ENCODE measurements at regions not wholly inside any gene's neighbourhood (a gene's known extent, or its start where the extent isn't known, plus 50 kb on each side); places are given as distances from the start of the nearest gene placed in this dataset.

GRCh38 chr2:16318051-16318450 lies 347.6 kb downstream of the CYRIA start:
- WGBS, 2 donors = 83 to 84% methylated on average over 4 of the region's 4 CpGs
- Histone ChIP-seq H3K36me3 (ENCODE audit: control insufficient read depth in 2 of 2, insufficient read depth in 2 of 2, low read length in 1 of 2) (no peaks in the 10 kb centered on the region), H3K4me1 (ENCODE audit: control insufficient read depth in 2 of 2, insufficient read depth in 2 of 2, low read length in 1 of 2) (no peaks in the 10 kb centered on the region), H3K27ac (ENCODE audit: low read depth in 2 of 2, low read length in 1 of 2) (no peak overlapping the region), H3K4me3 (ENCODE audit: low read depth in 1 of 2, low read length in 2 of 2) (no peak overlapping the region), H3K9me3 (ENCODE audit: control insufficient read depth in 2 of 2, insufficient read depth in 1 of 2, low read depth in 1 of 2, low read length in 1 of 2) (no peaks in the 10 kb centered on the region), H3K27me3 (ENCODE audit: control insufficient read depth in 1 of 2, insufficient read depth in 2 of 2, low read length in 2 of 2) (no peaks in the 10 kb centered on the region)

- Histone ChIP-seq H3K36me3 (ENCODE audit: control insufficient read depth in 2 of 2, insufficient read depth in 2 of 2, low read length in 1 of 2) (no peaks in the 10 kb centered on the region), H3K27ac (ENCODE audit: low read depth in 2 of 2, low read length in 1 of 2) (no peak overlapping the region), H3K27me3 (ENCODE audit: control insufficient read depth in 1 of 2, insufficient read depth in 2 of 2, low read length in 2 of 2) (no peaks in the 10 kb centered on the region), H3K4me1 (ENCODE audit: control insufficient read depth in 2 of 2, insufficient read depth in 2 of 2, low read length in 1 of 2) (no peaks in the 10 kb centered on the region), H3K4me3 (ENCODE audit: low read depth in 1 of 2, low read length in 2 of 2) (no peak overlapping the region), H3K9me3 (ENCODE audit: control insufficient read depth in 2 of 2, insufficient read depth in 1 of 2, low read depth in 1 of 2, low read length in 1 of 2) (no peaks in the 10 kb centered on the region)
- WGBS, 2 donors = 76% methylated on average over 6 of the region's 6 CpGs
Measured at GRCh38 chr2:16317211-16317830, 348.3 kb downstream of the CYRIA start.

GRCh38 chr2:16316456-16317210 lies 349.0 kb downstream of the CYRIA start:
- H3K36me3 ChIP-seq (ENCODE audit: control insufficient read depth in 2 of 2, insufficient read depth in 2 of 2, low read length in 1 of 2) = no peaks in the 10 kb centered on the region
- H3K27me3 ChIP-seq (ENCODE audit: control insufficient read depth in 1 of 2, insufficient read depth in 2 of 2, low read length in 2 of 2) = no peaks in the 10 kb centered on the region
- H3K4me1 ChIP-seq (ENCODE audit: control insufficient read depth in 2 of 2, insufficient read depth in 2 of 2, low read length in 1 of 2) = no peaks in the 10 kb centered on the region
- H3K27ac ChIP-seq (ENCODE audit: low read depth in 2 of 2, low read length in 1 of 2) = no peak overlapping the region
- H3K9me3 ChIP-seq (ENCODE audit: control insufficient read depth in 2 of 2, insufficient read depth in 1 of 2, low read depth in 1 of 2, low read length in 1 of 2) = no peaks in the 10 kb centered on the region
- 84 to 86% methylated on average over 16 of the region's 16 CpGs for WGBS, 2 donors
- no peak overlapping the region for H3K4me3 ChIP-seq (ENCODE audit: low read depth in 1 of 2, low read length in 2 of 2)

GRCh38 chr2:16315908-16316307 lies 349.7 kb downstream of the CYRIA start:
- H3K27ac ChIP-seq (ENCODE audit: low read depth in 2 of 2, low read length in 1 of 2) = no peak overlapping the region
- no peaks in the 10 kb centered on the region for H3K27me3 ChIP-seq (ENCODE audit: control insufficient read depth in 1 of 2, insufficient read depth in 2 of 2, low read length in 2 of 2)
- WGBS, 2 donors = 86 to 87% methylated on average over 9 of the region's 9 CpGs
- H3K36me3 ChIP-seq (ENCODE audit: control insufficient read depth in 2 of 2, insufficient read depth in 2 of 2, low read length in 1 of 2) = no peaks in the 10 kb centered on the region
- no peak overlapping the region for H3K4me3 ChIP-seq (ENCODE audit: low read depth in 1 of 2, low read length in 2 of 2)
- no peaks in the 10 kb centered on the region for H3K4me1 ChIP-seq (ENCODE audit: control insufficient read depth in 2 of 2, insufficient read depth in 2 of 2, low read length in 1 of 2)
- H3K9me3 ChIP-seq (ENCODE audit: control insufficient read depth in 2 of 2, insufficient read depth in 1 of 2, low read depth in 1 of 2, low read length in 1 of 2) = no peaks in the 10 kb centered on the region

GRCh38 chr2:16315458-16315835 lies 350.2 kb downstream of the CYRIA start:
- Histone ChIP-seq H3K4me3 (ENCODE audit: low read depth in 1 of 2, low read length in 2 of 2) (no peak overlapping the region), H3K27me3 (ENCODE audit: control insufficient read depth in 1 of 2, insufficient read depth in 2 of 2, low read length in 2 of 2) (no peaks in the 10 kb centered on the region)
- 73 to 76% methylated on average over 5 of the region's 5 CpGs for WGBS, 2 donors

GRCh38 chr2:16314691-16315457 lies 350.8 kb downstream of the CYRIA start:
- Histone ChIP-seq H3K9me3 (ENCODE audit: control insufficient read depth in 2 of 2, insufficient read depth in 1 of 2, low read depth in 1 of 2, low read length in 1 of 2) (no peaks in the 10 kb centered on the region), H3K4me1 (ENCODE audit: control insufficient read depth in 2 of 2, insufficient read depth in 2 of 2, low read length in 1 of 2) (no peaks in the 10 kb centered on the region), H3K27ac (ENCODE audit: low read depth in 2 of 2, low read length in 1 of 2) (no peak overlapping the region), H3K36me3 (ENCODE audit: control insufficient read depth in 2 of 2, insufficient read depth in 2 of 2, low read length in 1 of 2) (no peaks in the 10 kb centered on the region), H3K4me3 (ENCODE audit: low read depth in 1 of 2, low read length in 2 of 2) (no peak overlapping the region), H3K27me3 (ENCODE audit: control insufficient read depth in 1 of 2, insufficient read depth in 2 of 2, low read length in 2 of 2) (no peaks in the 10 kb centered on the region)
- WGBS, 2 donors = 82% methylated on average over 8 of the region's 8 CpGs

More at GRCh38 chr2:16315458-16315835, 350.2 kb downstream of the CYRIA start:
- no peak overlapping the region for H3K27ac ChIP-seq (ENCODE audit: low read depth in 2 of 2, low read length in 1 of 2)
- H3K9me3 ChIP-seq (ENCODE audit: control insufficient read depth in 2 of 2, insufficient read depth in 1 of 2, low read depth in 1 of 2, low read length in 1 of 2) = no peaks in the 10 kb centered on the region
- H3K36me3 ChIP-seq (ENCODE audit: control insufficient read depth in 2 of 2, insufficient read depth in 2 of 2, low read length in 1 of 2) = no peaks in the 10 kb centered on the region
- no peaks in the 10 kb centered on the region for H3K4me1 ChIP-seq (ENCODE audit: control insufficient read depth in 2 of 2, insufficient read depth in 2 of 2, low read length in 1 of 2)

GRCh38 chr2:16314001-16314400 lies 351.6 kb downstream of the CYRIA start:
- Histone ChIP-seq H3K36me3 (ENCODE audit: control insufficient read depth in 2 of 2, insufficient read depth in 2 of 2, low read length in 1 of 2) (no peaks in the 10 kb centered on the region), H3K9me3 (ENCODE audit: control insufficient read depth in 2 of 2, insufficient read depth in 1 of 2, low read depth in 1 of 2, low read length in 1 of 2) (no peaks in the 10 kb centered on the region), H3K27ac (ENCODE audit: low read depth in 2 of 2, low read length in 1 of 2) (no peak overlapping the region), H3K4me1 (ENCODE audit: control insufficient read depth in 2 of 2, insufficient read depth in 2 of 2, low read length in 1 of 2) (no peaks in the 10 kb centered on the region), H3K4me3 (ENCODE audit: low read depth in 1 of 2, low read length in 2 of 2) (no peak overlapping the region), H3K27me3 (ENCODE audit: control insufficient read depth in 1 of 2, insufficient read depth in 2 of 2, low read length in 2 of 2) (no peaks in the 10 kb centered on the region)
- WGBS, 2 donors = 87 to 96% methylated on average over 1 of the region's 1 CpG

- 92 to 94% methylated on average over 9 of the region's 9 CpGs for WGBS, 2 donors
- no peak overlapping the region for H3K27ac ChIP-seq (ENCODE audit: low read depth in 2 of 2, low read length in 1 of 2)
- no peaks in the 10 kb centered on the region for H3K4me1 ChIP-seq (ENCODE audit: control insufficient read depth in 2 of 2, insufficient read depth in 2 of 2, low read length in 1 of 2)
- H3K9me3 ChIP-seq (ENCODE audit: control insufficient read depth in 2 of 2, insufficient read depth in 1 of 2, low read depth in 1 of 2, low read length in 1 of 2) = no peaks in the 10 kb centered on the region
- no peaks in the 10 kb centered on the region for H3K36me3 ChIP-seq (ENCODE audit: control insufficient read depth in 2 of 2, insufficient read depth in 2 of 2, low read length in 1 of 2)
- H3K4me3 ChIP-seq (ENCODE audit: low read depth in 1 of 2, low read length in 2 of 2) = no peak overlapping the region
- H3K27me3 ChIP-seq (ENCODE audit: control insufficient read depth in 1 of 2, insufficient read depth in 2 of 2, low read length in 2 of 2) = no peaks in the 10 kb centered on the region
Measured at GRCh38 chr2:16313235-16313975, 352.2 kb downstream of the CYRIA start.

- Histone ChIP-seq H3K27ac (ENCODE audit: low read depth in 2 of 2, low read length in 1 of 2) (no peak overlapping the region), H3K36me3 (ENCODE audit: control insufficient read depth in 2 of 2, insufficient read depth in 2 of 2, low read length in 1 of 2) (no peaks in the 10 kb centered on the region), H3K4me3 (ENCODE audit: low read depth in 1 of 2, low read length in 2 of 2) (no peak overlapping the region), H3K9me3 (ENCODE audit: control insufficient read depth in 2 of 2, insufficient read depth in 1 of 2, low read depth in 1 of 2, low read length in 1 of 2) (no peaks in the 10 kb centered on the region), H3K4me1 (ENCODE audit: control insufficient read depth in 2 of 2, insufficient read depth in 2 of 2, low read length in 1 of 2) (no peaks in the 10 kb centered on the region), H3K27me3 (ENCODE audit: control insufficient read depth in 1 of 2, insufficient read depth in 2 of 2, low read length in 2 of 2) (no peaks in the 10 kb centered on the region)
- WGBS, 2 donors = 80 to 92% methylated on average over 2 of the region's 2 CpGs
Measured at GRCh38 chr2:16312771-16313170, 352.9 kb downstream of the CYRIA start.

All from esophagus (tissue), 2 donors.